ENCODE measurements at regions not wholly inside any gene's neighbourhood (a gene's known extent, or its start where the extent isn't known, plus 50 kb on each side); places are given as distances from the start of the nearest gene placed in this dataset.

GRCh38 chr5:3671337-3671736 is 75.7 kb downstream of the IRX1 start:
- Histone ChIP-seq H3K36me3 (ENCODE audit: insufficient read depth, low read length) (no peaks in the 10 kb centered on the region), H3K4me1 (ENCODE audit: insufficient read depth, low read length) (no peaks in the 10 kb centered on the region), H3K27ac (ENCODE audit: low read depth, low read length) (no peak overlapping the region), H3K4me2 (ENCODE audit: low read length) (no peak overlapping the region), H3K4me3 (ENCODE audit: insufficient read depth, low read depth, low read length) (no peak overlapping the region), H3K9ac (ENCODE audit: low read length) (no peak overlapping the region), H3K27me3 (ENCODE audit: insufficient read depth, low read length) (no peaks in the 10 kb centered on the region), H3K9me3 (ENCODE audit: insufficient read depth, low read depth, low read length) (no peaks in the 10 kb centered on the region), H4K20me1 (ENCODE audit: insufficient read depth, low read length) (no peaks in the 10 kb centered on the region), H2AFZ (ENCODE audit: low read depth, low read length) (no peak overlapping the region), H3K79me2 (ENCODE audit: insufficient read depth, low read length) (no peaks in the 10 kb centered on the region)
- Mint-ChIP-seq H3K36me3 (ENCODE audit: low read depth, unreplicated experiment) (peaks cover 2% of the 10 kb centered on the region), H3K27me3 (ENCODE audit: low read depth, unreplicated experiment) (peaks cover 21% of the 10 kb centered on the region), H3K4me1 (ENCODE audit: low read depth, unreplicated experiment) (no peaks in the 10 kb centered on the region), H3K27ac (ENCODE audit: unreplicated experiment) (no peak overlapping the region), H3K9me3 (ENCODE audit: unreplicated experiment) (peaks cover 19% of the 10 kb centered on the region), H3K4me3 (ENCODE audit: unreplicated experiment) (no peak overlapping the region)
- TF ChIP-seq CTCF (IDR thresholded peaks at IDR 0.05; ENCODE audit: insufficient read depth, low read depth, low read length) (no peak), EZH2 (IDR thresholded peaks at IDR 0.05; ENCODE audit: insufficient read depth, low read length) (no peak)
- DNase-seq (ENCODE audit: low read depth) (no peak), FAIRE-seq (no peak)

- Mint-ChIP-seq H3K4me1 (ENCODE audit: low read depth, unreplicated experiment) (no peaks in the 10 kb centered on the region), H3K27ac (ENCODE audit: unreplicated experiment) (no peak overlapping the region), H3K27me3 (ENCODE audit: low read depth, unreplicated experiment) (peaks cover 30% of the 10 kb centered on the region), H3K9me3 (ENCODE audit: unreplicated experiment) (peaks cover 5% of the 10 kb centered on the region), H3K36me3 (ENCODE audit: low read depth, unreplicated experiment) (peaks cover 2% of the 10 kb centered on the region), H3K4me3 (ENCODE audit: unreplicated experiment) (no peak overlapping the region)
- H3K4me2 ChIP-seq (ENCODE audit: low read length): no peak overlapping the region
- H3K4me1 ChIP-seq (ENCODE audit: insufficient read depth, low read length): no peaks in the 10 kb centered on the region
- H3K27ac ChIP-seq (ENCODE audit: low read depth, low read length): no peak overlapping the region
- no peaks in the 10 kb centered on the region for H3K27me3 ChIP-seq (ENCODE audit: insufficient read depth, low read length)
- FAIRE-seq (no peak), DNase-seq (ENCODE audit: low read depth) (no peak)
- H3K9me3 ChIP-seq (ENCODE audit: insufficient read depth, low read depth, low read length): no peaks in the 10 kb centered on the region
- no peaks in the 10 kb centered on the region for H3K36me3 ChIP-seq (ENCODE audit: insufficient read depth, low read length)
- no peak overlapping the region for H2AFZ ChIP-seq (ENCODE audit: low read depth, low read length)
- no peak for TF ChIP-seq CTCF (IDR thresholded peaks at IDR 0.05; ENCODE audit: insufficient read depth, low read depth, low read length)
- no peak overlapping the region for H3K9ac ChIP-seq (ENCODE audit: low read length)
- H3K4me3 ChIP-seq (ENCODE audit: insufficient read depth, low read depth, low read length): no peak overlapping the region
- H3K79me2 ChIP-seq (ENCODE audit: insufficient read depth, low read length): no peaks in the 10 kb centered on the region
- no peaks in the 10 kb centered on the region for H4K20me1 ChIP-seq (ENCODE audit: insufficient read depth, low read length)
Measured at GRCh38 chr5:3678801-3679200, 83.2 kb downstream of the IRX1 start.

GRCh38 chr5:3680821-3681220 is 85.2 kb downstream of the IRX1 start:
- no peaks in the 10 kb centered on the region for H3K4me1 ChIP-seq (ENCODE audit: insufficient read depth, low read length)
- no peaks in the 10 kb centered on the region for H3K27me3 ChIP-seq (ENCODE audit: insufficient read depth, low read length)
- H3K36me3 Mint-ChIP-seq (ENCODE audit: low read depth, unreplicated experiment): peaks cover 2% of the 10 kb centered on the region
- H3K4me1 Mint-ChIP-seq (ENCODE audit: low read depth, unreplicated experiment): no peaks in the 10 kb centered on the region
- peaks cover 25% of the 10 kb centered on the region for H3K27me3 Mint-ChIP-seq (ENCODE audit: low read depth, unreplicated experiment)
- H3K9me3 ChIP-seq (ENCODE audit: insufficient read depth, low read depth, low read length): no peaks in the 10 kb centered on the region
- no peak overlapping the region for H3K9ac ChIP-seq (ENCODE audit: low read length)
- no peak overlapping the region for H2AFZ ChIP-seq (ENCODE audit: low read depth, low read length)
- no peaks in the 10 kb centered on the region for H3K36me3 ChIP-seq (ENCODE audit: insufficient read depth, low read length)
- peaks cover 1% of the 10 kb centered on the region for H3K9me3 Mint-ChIP-seq (ENCODE audit: unreplicated experiment)
- FAIRE-seq (no peak), DNase-seq (ENCODE audit: low read depth) (no peak)
- H4K20me1 ChIP-seq (ENCODE audit: insufficient read depth, low read length): no peaks in the 10 kb centered on the region
- no peak overlapping the region for H3K4me2 ChIP-seq (ENCODE audit: low read length)
- no peaks in the 10 kb centered on the region for H3K79me2 ChIP-seq (ENCODE audit: insufficient read depth, low read length)
- no peak overlapping the region for H3K4me3 Mint-ChIP-seq (ENCODE audit: unreplicated experiment)
- no peak overlapping the region for H3K4me3 ChIP-seq (ENCODE audit: insufficient read depth, low read depth, low read length)
- no peak overlapping the region for H3K27ac ChIP-seq (ENCODE audit: low read depth, low read length)
- no peak overlapping the region for H3K27ac Mint-ChIP-seq (ENCODE audit: unreplicated experiment)
- no peak for TF ChIP-seq CTCF (IDR thresholded peaks at IDR 0.05; ENCODE audit: insufficient read depth, low read depth, low read length)
- TF ChIP-seq EZH2 (IDR thresholded peaks at IDR 0.05; ENCODE audit: insufficient read depth, low read length): no peak
